Stimulated activated effector memory CD8-positive, alpha-beta T cell treated with anti-CD3 and anti-CD28 coated beads, Interleukin-12 subunit alpha, Interleukin-12 subunit beta, amount 100 ng/mL, for 72 hours (primary cell): ENCODE measurements at regions not wholly inside any gene's neighbourhood (a gene's known extent, or its start where the extent isn't known, plus 50 kb on each side); places are given as distances from the start of the nearest gene placed in this dataset.
A peak's percentile ranks its signal among the peaks of the same experiment; 100 is the strongest.

Experiments
- ATAC-seq: fragments of 150-1000 bp; cut with Tn5 transposase; 2 replicates; pipeline ENCODE4 v1.10.0; 2021
- DNase-seq, 2 donors: peaks; one replicate each; pipeline ENCODE4 v3.0.0; 2021 to 2022; ENCODE audit warnings: low spot score in 2 of 2
- H3K27ac Mint-ChIP-seq: one replicate; pipeline ENCODE4 v1.8.0; 2022; ENCODE audit warnings: mild to moderate bottlenecking, mixed read lengths
- H3K36me3 Mint-ChIP-seq: one replicate; pipeline ENCODE4 v1.8.0; 2022; ENCODE audit warnings: mild to moderate bottlenecking, mixed read lengths
- H3K4me1 Mint-ChIP-seq: one replicate; pipeline ENCODE4 v1.8.0; 2022; ENCODE audit warnings: mixed read lengths
- H3K4me3 Mint-ChIP-seq: one replicate; pipeline ENCODE4 v1.8.0; 2022; ENCODE audit warnings: mild to moderate bottlenecking, mixed read lengths
- H3K9me3 Mint-ChIP-seq: one replicate; pipeline ENCODE4 v1.8.0; 2022; ENCODE audit warnings: mixed read lengths

DNA sequence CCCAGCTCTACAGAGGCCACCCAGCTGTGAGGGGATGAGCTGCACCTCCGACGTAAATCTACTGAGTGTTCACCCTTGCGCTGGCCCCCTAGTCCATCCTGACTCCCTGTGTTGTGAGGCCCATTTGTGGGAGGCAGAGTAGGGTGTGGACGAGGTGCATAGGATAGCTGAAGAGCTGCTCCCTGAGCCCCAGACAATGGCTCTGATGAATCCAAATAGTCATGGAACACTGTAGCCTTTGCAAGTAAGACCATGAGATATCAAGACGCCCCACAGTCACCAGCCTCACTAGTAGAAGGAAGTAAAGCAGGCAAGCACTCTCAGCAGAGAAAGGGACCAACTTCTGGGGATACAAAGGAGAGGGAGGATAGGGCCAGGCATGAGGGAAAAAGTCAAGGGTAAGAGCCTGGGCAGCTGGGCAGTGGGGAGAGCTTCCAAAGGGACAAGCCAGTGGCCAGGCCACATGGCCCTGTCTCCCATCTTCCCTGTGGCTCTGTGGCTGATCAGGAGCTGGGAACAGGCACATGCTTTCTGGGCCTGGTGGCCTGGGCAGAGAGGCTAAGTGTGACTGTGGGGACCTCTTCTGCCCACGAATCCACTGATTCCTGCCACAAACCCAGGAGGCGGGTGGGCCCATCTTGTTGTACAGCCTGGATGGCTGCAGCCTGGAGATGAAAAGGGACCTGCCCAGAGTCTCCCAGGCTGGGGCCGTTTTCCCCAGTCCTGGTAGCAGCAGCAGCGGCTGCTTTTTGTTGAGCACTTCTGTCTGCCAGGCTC is 55.5 kb upstream of the EPS8L3 start:
- Mint-ChIP-seq H3K36me3 (peaks cover 6% of the 10 kb centered on the region), H3K9me3 (peaks cover 3% of the 10 kb centered on the region), H3K4me3 (no peak overlapping the region), H3K4me1 (peaks cover 55% of the 10 kb centered on the region), H3K27ac (no peak overlapping the region)
- DNase-seq (peak in 1 of 2 donors; percentile 46), ATAC-seq (no peak)

DNA sequence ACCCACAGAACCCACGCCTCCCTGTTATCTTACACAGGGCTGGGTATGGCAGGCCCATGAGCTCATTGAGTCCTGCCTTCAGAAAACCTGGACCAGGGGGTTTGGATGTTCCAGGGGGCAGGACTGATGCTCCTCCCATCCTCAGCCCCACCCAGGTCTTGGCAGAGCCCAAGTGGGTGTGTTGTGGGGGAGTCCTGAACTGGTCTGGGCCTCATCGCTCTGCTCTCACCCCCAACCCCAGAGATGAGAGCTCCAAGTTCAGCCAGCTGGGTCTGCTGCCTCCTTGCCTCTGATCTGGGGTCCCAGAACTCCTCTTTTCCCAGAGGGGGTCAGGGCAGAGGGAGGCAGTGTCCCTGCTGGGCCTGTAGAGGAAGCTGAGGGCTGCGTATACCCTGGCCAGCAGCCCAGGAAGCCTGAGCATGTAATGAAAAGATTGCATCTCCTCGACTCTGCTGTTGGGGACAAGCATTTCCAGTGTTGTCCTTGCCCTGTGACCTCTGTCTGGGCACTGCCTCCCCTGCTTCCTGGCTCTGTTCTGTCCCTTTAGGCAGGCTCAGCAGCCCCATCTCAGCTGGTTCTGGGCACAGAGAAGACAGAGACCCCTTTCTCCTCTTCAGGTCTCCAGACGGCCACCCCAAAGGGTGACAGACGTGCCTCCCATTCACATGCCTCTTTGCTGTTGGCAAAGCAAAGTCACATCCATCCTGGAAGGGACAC is 54.7 kb upstream of the EPS8L3 start:
- ATAC-seq (no peak), DNase-seq (peak in 1 of 2 donors; percentile 45)
- Mint-ChIP-seq H3K4me3 (no peak overlapping the region), H3K4me1 (peaks cover 47% of the 10 kb centered on the region), H3K36me3 (peaks cover 6% of the 10 kb centered on the region), H3K27ac (peak overlapping the region; percentile 64), H3K9me3 (peaks cover 3% of the 10 kb centered on the region)

DNA sequence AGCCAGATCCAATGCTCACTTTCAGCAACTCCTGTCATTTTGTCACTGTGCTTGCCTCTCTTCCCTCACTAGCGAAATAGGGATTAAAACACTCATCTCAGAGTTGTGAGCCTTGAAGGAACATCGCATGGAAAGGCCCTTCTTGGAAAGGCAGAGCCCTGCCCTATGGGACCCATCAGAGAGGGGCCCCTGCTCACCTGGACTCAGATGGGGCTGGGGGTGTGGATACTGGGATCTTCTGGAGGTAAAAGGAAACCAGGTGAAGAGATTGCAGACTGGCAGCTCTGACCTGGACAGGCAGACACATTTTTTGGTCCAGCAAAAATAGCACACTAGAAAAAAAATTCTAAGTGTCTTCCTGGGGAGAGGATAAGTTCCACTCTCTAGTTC is 54.2 kb upstream of the EPS8L3 start:
- ATAC-seq (no peak), DNase-seq (peak in 1 of 2 donors; percentile 48)
- peaks cover 6% of the 10 kb centered on the region for H3K36me3 Mint-ChIP-seq
- peak overlapping the region; percentile 64 for H3K27ac Mint-ChIP-seq
- H3K4me1 Mint-ChIP-seq, result peaks cover 42% of the 10 kb centered on the region
- peaks cover 3% of the 10 kb centered on the region for H3K9me3 Mint-ChIP-seq
- H3K4me3 Mint-ChIP-seq, result no peak overlapping the region

DNA sequence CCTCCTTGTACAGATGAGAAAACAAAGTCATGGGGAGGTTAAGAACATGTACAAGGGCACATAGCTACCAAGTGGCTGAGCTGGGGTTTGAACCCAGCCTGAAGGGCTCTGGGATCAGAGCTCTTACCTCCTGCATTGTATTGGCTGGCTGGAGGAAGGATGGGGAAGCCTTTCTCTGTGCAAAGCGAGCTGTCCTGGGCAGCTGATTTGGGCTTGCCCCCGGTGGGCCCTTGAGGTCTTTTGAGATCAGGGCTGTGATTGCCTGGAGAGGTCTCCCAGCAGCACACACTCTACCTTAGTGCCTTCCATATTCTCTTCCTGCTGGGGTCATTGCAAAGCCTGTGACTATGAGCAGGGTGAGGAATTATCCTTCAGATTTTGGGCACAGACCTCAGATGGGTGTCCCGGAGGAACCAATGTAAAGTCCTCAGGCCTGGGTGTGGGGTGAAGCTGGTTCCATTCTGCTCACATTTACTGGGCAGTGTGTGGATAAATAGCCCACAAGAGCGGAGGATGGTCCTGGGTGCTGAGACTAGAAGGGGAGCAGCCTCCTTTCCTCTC is 53.3 kb upstream of the EPS8L3 start:
- Mint-ChIP-seq H3K4me3 (no peak overlapping the region), H3K4me1 (peaks cover 34% of the 10 kb centered on the region), H3K36me3 (peaks cover 6% of the 10 kb centered on the region), H3K9me3 (peaks cover 3% of the 10 kb centered on the region), H3K27ac (no peak overlapping the region)
- no peak for ATAC-seq
- peak in 1 of 2 donors; percentile 38 for DNase-seq

DNA sequence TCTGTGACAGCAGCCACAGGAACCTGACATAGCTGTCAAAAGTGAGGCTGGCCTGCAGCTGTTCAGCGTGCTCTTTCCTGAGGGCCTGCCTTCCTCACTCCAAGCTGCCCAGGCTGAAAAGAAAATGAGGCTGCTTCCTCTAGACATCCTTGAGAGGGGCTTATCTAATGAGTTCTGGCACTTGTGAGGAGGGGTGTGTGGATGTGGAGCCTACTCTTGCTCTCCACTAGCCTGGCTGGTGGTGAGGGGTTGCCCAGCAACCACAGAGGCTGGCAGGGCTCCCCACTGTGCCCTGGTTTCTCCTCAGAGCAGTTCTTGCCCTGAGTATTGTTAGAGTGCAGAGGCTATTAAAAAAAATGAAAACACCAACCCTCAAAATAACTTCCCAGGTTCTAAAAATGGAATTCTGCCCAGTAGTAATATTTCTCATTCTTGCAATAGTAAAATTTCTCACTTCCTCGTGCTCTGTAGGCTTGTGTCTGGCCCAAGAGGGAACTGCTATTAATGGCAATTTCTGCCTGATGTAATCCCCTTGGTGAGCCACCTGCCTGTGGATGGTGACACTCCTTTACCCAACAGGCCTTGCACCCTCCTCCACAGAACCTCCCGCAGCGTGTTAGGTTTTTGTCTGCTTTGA is 52.6 kb upstream of the EPS8L3 start:
- DNase-seq (no peak), ATAC-seq (no peak)
- Mint-ChIP-seq H3K36me3 (peaks cover 3% of the 10 kb centered on the region), H3K27ac (no peak overlapping the region), H3K4me1 (peaks cover 26% of the 10 kb centered on the region), H3K9me3 (peaks cover 3% of the 10 kb centered on the region), H3K4me3 (no peak overlapping the region)

DNA sequence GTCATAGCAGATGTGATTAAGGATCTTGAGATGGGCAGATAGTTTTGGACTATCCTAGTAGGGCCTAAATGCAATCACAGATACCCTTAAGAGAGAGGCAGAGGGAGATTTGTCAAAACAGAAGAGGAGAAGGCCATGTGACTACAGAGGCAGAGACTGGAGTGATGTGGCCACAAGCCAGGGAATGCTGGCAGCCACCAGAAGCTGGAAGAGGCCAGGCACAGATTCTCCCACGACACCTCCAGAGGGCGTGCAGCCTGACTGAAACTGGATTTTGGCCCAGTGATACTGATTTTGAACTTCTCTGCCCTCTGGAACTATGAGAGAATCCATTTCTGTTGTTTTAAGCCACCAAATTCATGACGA is 52.1 kb upstream of the EPS8L3 start:
- H3K4me3 Mint-ChIP-seq, result no peak overlapping the region
- H3K27ac Mint-ChIP-seq, result peak overlapping the region; percentile 72
- no peaks in the 10 kb centered on the region for H3K36me3 Mint-ChIP-seq
- no peak for DNase-seq
- ATAC-seq, result no peak
- H3K9me3 Mint-ChIP-seq, result peaks cover 3% of the 10 kb centered on the region
- peaks cover 21% of the 10 kb centered on the region for H3K4me1 Mint-ChIP-seq

DNA sequence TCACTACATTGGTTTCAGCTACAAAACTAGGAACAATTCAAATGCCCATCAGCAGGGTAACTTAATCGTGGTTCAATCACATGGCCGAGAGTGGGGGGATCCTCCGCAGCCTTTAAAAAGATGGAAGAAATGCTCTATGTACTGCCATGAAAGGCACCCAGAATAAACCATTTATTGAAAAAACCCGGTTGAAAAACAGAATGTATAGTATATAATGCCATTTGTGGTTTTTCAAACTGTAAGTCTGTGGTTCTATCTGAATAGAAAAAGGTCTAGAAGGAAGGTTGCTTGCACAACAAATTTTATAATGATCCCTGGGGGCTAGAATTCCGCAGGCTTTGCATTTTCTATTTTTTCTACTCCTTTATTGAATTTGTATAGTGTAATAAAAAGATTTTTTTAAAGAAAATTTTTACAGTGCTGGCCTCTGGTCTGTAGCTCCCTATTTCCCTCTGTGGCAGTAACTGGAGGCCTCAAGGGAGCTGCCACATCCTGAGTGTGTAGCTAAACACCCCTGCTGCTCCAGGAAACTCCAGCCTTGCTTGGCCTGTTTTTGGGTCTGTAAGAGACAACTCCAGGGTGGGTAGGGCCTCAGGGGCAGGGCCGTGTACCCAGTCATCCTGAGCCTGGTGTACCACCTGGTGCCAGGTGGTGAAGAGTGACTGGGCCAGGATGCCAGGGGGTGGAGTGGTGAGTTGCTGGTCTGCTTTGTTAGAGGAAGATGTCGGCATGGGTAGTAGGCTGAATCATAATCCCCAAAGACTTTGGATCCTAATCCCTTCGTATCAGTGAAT is 51.5 kb upstream of the EPS8L3 start:
- peak overlapping the region; percentile 72 for H3K27ac Mint-ChIP-seq
- H3K4me1 Mint-ChIP-seq, result peaks cover 19% of the 10 kb centered on the region
- no peak overlapping the region for H3K4me3 Mint-ChIP-seq
- no peaks in the 10 kb centered on the region for H3K36me3 Mint-ChIP-seq
- H3K9me3 Mint-ChIP-seq, result peaks cover 3% of the 10 kb centered on the region
- no peak for ATAC-seq
- no peak for DNase-seq

DNA sequence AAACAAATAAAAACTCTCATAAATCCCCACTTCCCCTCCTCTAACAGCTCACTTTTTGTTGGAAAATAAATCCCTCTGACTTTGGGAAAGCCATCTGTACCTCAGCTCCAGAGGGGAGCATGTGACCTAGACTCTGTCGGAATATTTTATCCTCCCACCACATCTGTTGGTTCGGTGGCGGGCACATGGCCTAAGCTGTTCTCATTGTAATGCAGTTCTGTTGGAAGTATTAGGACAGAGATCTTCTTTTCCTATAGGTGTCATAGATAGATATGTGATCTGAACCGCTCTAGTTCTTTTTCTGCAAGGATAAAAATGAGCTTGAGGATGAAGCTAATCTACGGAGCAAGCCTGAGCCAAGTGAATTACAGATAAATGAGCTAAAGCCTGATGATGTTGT is 50.5 kb upstream of the EPS8L3 start:
- Mint-ChIP-seq H3K4me1 (peaks cover 17% of the 10 kb centered on the region), H3K36me3 (no peaks in the 10 kb centered on the region), H3K27ac (no peak overlapping the region), H3K4me3 (no peak overlapping the region), H3K9me3 (peaks cover 3% of the 10 kb centered on the region)
- no peak for DNase-seq
- no peak for ATAC-seq
